Astrocyte (in vitro differentiated cells and primary cell): ENCODE measurements at regions not wholly inside any gene's neighbourhood (a gene's known extent, or its start where the extent isn't known, plus 50 kb on each side); places are given as distances from the start of the nearest gene placed in this dataset.

Experiments used
- DNase-seq: peaks from one replicate; pipeline ENCODE4 v3.0.0-alpha.2; 2010; ENCODE audit warnings: low read depth
- FAIRE-seq: peaks from 2 replicates; lab custom pipeline; 2011; peaks lifted over from hg19 to GRCh38; lab: Jason Lieb, UNC
- H2AFZ ChIP-seq: 2 replicates; pipeline ENCODE4 v1.6.0; 2012; ENCODE audit warnings: low read depth, low read length, inconsistent platforms
- H3K27ac ChIP-seq: 2 replicates; pipeline ENCODE4 v1.5.1; 2011; ENCODE audit warnings: low read depth, low read length, inconsistent platforms
- H3K27me3 ChIP-seq: 2 replicates; pipeline ENCODE4 v1.6.0; 2011; ENCODE audit warnings: low read length, inconsistent platforms; ENCODE audit not compliant: insufficient read depth
- H3K36me3 ChIP-seq: 2 replicates; pipeline ENCODE4 v1.5.1; 2011; ENCODE audit warnings: low read length, inconsistent platforms; ENCODE audit not compliant: insufficient read depth
- H3K4me1 ChIP-seq: 2 replicates; pipeline ENCODE4 v1.5.1; 2011; ENCODE audit warnings: low read length, inconsistent platforms; ENCODE audit not compliant: insufficient read depth
- H3K4me2 ChIP-seq: 2 replicates; pipeline ENCODE4 v1.6.0; 2012; ENCODE audit warnings: low read length, inconsistent platforms
- H3K4me3 ChIP-seq: 2 replicates; pipeline ENCODE4 v1.5.1; 2011; ENCODE audit warnings: low read depth, mild to moderate bottlenecking, low read length, inconsistent platforms; ENCODE audit not compliant: insufficient read depth
- H3K79me2 ChIP-seq: 2 replicates; pipeline ENCODE4 v1.6.0; 2012; ENCODE audit warnings: mild to moderate bottlenecking, low read length, inconsistent platforms; ENCODE audit not compliant: insufficient read depth
- H3K9ac ChIP-seq: 2 replicates; pipeline ENCODE4 v1.6.0; 2012; ENCODE audit warnings: mild to moderate bottlenecking, low read length, inconsistent platforms
- H3K9me3 ChIP-seq: 2 replicates; pipeline ENCODE4 v1.5.1; 2012; ENCODE audit warnings: low read depth, mild to moderate bottlenecking, low read length, inconsistent platforms; ENCODE audit not compliant: insufficient read depth
- H4K20me1 ChIP-seq: 2 replicates; pipeline ENCODE4 v1.6.0; 2012; ENCODE audit warnings: low read length, inconsistent platforms; ENCODE audit not compliant: insufficient read depth
- H3K27ac Mint-ChIP-seq: one replicate; pipeline ENCODE4 v1.8.0; 2021; ENCODE audit warnings: mild to moderate bottlenecking, mixed read lengths; ENCODE audit not compliant: unreplicated experiment
- H3K27me3 Mint-ChIP-seq: one replicate; pipeline ENCODE4 v1.8.0; 2021; ENCODE audit warnings: low read depth, mixed read lengths; ENCODE audit not compliant: unreplicated experiment
- H3K36me3 Mint-ChIP-seq: one replicate; pipeline ENCODE4 v1.8.0; 2021; ENCODE audit warnings: low read depth, mixed read lengths; ENCODE audit not compliant: unreplicated experiment
- H3K4me1 Mint-ChIP-seq: one replicate; pipeline ENCODE4 v1.8.0; 2021; ENCODE audit warnings: low read depth, mixed read lengths; ENCODE audit not compliant: unreplicated experiment
- H3K4me3 Mint-ChIP-seq: one replicate; pipeline ENCODE4 v1.8.0; 2021; ENCODE audit warnings: mild to moderate bottlenecking, moderate library complexity, mixed read lengths; ENCODE audit not compliant: unreplicated experiment
- H3K9me3 Mint-ChIP-seq: one replicate; pipeline ENCODE4 v1.8.0; 2021; ENCODE audit warnings: mild to moderate bottlenecking, mixed read lengths; ENCODE audit not compliant: unreplicated experiment
- EZH2 ChIP-seq: IDR thresholded peaks from 2 replicates; pipeline ENCODE4 v1.6.1; 2012; ENCODE audit warnings: mild to moderate bottlenecking, low read length, inconsistent platforms; ENCODE audit not compliant: insufficient read depth
- TF ChIP-seq, protein P1 (sequence below): IDR thresholded peaks from 2 replicates; pipeline ENCODE4 v1.5.1; 2011; ENCODE audit warnings: low read depth, mild to moderate bottlenecking, inconsistent platforms, low read length, moderate library complexity; ENCODE audit not compliant: insufficient read depth

DNA sequence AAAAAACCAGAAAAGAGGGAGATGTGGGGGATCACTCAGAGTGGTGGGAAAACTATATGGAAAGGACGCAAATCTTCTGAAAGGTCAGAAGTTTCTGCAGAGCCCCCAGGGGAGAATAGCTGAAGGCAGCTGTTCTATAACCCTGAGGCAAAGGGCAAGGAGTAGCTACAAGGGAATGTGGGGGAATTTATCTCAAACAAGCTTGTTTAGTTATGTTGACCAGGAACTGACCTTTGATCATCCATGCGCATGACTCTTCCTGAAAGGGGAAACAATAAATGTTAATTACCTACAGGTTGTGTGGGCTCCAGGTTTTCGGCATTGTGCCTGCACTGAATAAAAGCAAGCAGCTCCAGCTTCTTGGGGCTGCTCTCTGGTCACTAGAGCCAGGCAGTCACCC is 968.5 kb downstream of the AACS start:
- Mint-ChIP-seq H3K4me1 (no peaks in the 10 kb centered on the region), H3K9me3 (peaks cover 9% of the 10 kb centered on the region), H3K36me3 (no peaks in the 10 kb centered on the region), H3K4me3 (no peak overlapping the region), H3K27ac (no peak overlapping the region), H3K27me3 (no peaks in the 10 kb centered on the region)
- peak; percentile 3 for DNase-seq
- no peak for TF ChIP-seq EZH2
- TF ChIP-seq, protein P1, sequence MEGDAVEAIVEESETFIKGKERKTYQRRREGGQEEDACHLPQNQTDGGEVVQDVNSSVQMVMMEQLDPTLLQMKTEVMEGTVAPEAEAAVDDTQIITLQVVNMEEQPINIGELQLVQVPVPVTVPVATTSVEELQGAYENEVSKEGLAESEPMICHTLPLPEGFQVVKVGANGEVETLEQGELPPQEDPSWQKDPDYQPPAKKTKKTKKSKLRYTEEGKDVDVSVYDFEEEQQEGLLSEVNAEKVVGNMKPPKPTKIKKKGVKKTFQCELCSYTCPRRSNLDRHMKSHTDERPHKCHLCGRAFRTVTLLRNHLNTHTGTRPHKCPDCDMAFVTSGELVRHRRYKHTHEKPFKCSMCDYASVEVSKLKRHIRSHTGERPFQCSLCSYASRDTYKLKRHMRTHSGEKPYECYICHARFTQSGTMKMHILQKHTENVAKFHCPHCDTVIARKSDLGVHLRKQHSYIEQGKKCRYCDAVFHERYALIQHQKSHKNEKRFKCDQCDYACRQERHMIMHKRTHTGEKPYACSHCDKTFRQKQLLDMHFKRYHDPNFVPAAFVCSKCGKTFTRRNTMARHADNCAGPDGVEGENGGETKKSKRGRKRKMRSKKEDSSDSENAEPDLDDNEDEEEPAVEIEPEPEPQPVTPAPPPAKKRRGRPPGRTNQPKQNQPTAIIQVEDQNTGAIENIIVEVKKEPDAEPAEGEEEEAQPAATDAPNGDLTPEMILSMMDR: no peak
- no peaks in the 10 kb centered on the region for H3K9me3 ChIP-seq
- H3K27me3 ChIP-seq: no peaks in the 10 kb centered on the region
- no peak overlapping the region for H3K4me2 ChIP-seq
- no peaks in the 10 kb centered on the region for H4K20me1 ChIP-seq
- H3K36me3 ChIP-seq: no peaks in the 10 kb centered on the region
- no peak overlapping the region for H2AFZ ChIP-seq
- no peak overlapping the region for H3K9ac ChIP-seq
- no peaks in the 10 kb centered on the region for H3K4me1 ChIP-seq
- FAIRE-seq: no peak
- H3K4me3 ChIP-seq: no peak overlapping the region
- no peaks in the 10 kb centered on the region for H3K79me2 ChIP-seq
- no peak overlapping the region for H3K27ac ChIP-seq

DNA sequence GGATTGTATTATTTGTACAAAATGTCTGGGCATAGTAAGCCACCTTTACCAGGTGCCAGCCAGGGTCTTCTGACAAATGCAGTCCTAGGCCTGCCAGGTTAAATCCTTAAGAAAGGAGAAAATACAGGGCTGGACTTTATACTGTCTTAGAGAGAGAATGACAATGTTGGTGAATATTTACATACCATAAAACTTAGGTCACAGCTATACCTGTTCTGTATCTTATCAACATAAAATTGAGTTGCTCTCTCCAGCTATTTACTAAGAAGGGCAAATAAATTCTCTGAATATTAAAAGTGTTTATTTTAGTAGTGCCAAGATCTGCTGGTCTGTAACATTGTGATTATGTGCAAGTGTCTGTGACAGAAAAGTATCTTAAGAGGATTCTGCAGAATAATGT is 971.1 kb downstream of the AACS start:
- TF ChIP-seq, protein P1: no peak
- TF ChIP-seq EZH2: no peak
- H3K36me3 Mint-ChIP-seq: no peaks in the 10 kb centered on the region
- no peak overlapping the region for H3K27ac ChIP-seq
- H3K27ac Mint-ChIP-seq: no peak overlapping the region
- H3K9me3 ChIP-seq: no peaks in the 10 kb centered on the region
- FAIRE-seq (no peak), DNase-seq (no peak)
- no peak overlapping the region for H3K4me2 ChIP-seq
- no peaks in the 10 kb centered on the region for H3K4me1 Mint-ChIP-seq
- H2AFZ ChIP-seq: no peak overlapping the region
- peaks cover 8% of the 10 kb centered on the region for H3K9me3 Mint-ChIP-seq
- no peaks in the 10 kb centered on the region for H3K4me1 ChIP-seq
- no peaks in the 10 kb centered on the region for H3K79me2 ChIP-seq
- H3K36me3 ChIP-seq: no peaks in the 10 kb centered on the region
- H3K4me3 ChIP-seq: no peak overlapping the region
- H3K27me3 ChIP-seq: no peaks in the 10 kb centered on the region
- H3K4me3 Mint-ChIP-seq: no peak overlapping the region
- H3K27me3 Mint-ChIP-seq: no peaks in the 10 kb centered on the region
- H3K9ac ChIP-seq: no peak overlapping the region
- H4K20me1 ChIP-seq: no peaks in the 10 kb centered on the region

DNA sequence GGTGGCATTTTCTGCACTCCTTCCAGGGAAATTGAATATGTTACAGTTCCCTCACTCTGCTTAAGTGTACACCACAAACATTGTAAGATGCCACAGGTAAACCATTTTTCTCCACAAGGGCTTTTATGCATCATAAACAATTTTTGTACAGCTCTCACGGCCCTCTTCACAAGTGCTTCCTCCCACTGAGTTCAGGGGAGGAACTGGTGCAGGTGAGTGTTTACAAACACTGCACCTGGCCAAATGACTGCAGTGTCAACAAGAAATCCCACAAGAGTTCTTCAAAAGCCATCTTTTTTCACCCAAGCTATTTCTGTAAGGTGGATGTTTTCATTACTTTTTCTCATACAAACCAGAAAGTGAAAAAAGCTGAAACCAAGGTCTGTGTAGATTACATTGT is 973.2 kb downstream of the AACS start:
- DNase-seq: no peak
- H3K36me3 Mint-ChIP-seq: no peaks in the 10 kb centered on the region
- H3K9me3 ChIP-seq: no peaks in the 10 kb centered on the region
- H3K79me2 ChIP-seq: no peaks in the 10 kb centered on the region
- no peaks in the 10 kb centered on the region for H3K4me1 Mint-ChIP-seq
- no peak overlapping the region for H2AFZ ChIP-seq
- H3K4me3 Mint-ChIP-seq: no peak overlapping the region
- H3K4me1 ChIP-seq: no peaks in the 10 kb centered on the region
- H3K27me3 Mint-ChIP-seq: no peaks in the 10 kb centered on the region
- H3K27ac Mint-ChIP-seq: no peak overlapping the region
- no peak for FAIRE-seq
- no peaks in the 10 kb centered on the region for H3K27me3 ChIP-seq
- H3K4me2 ChIP-seq: no peak overlapping the region
- no peaks in the 10 kb centered on the region for H3K36me3 ChIP-seq
- H3K27ac ChIP-seq: no peak overlapping the region
- TF ChIP-seq, protein P1: no peak
- TF ChIP-seq EZH2: no peak
- no peak overlapping the region for H3K9ac ChIP-seq
- H3K9me3 Mint-ChIP-seq: peaks cover 8% of the 10 kb centered on the region
- H3K4me3 ChIP-seq: no peak overlapping the region
- H4K20me1 ChIP-seq: no peaks in the 10 kb centered on the region
